ENCODE measurements at regions not wholly inside any gene's neighbourhood (a gene's known extent, or its start where the extent isn't known, plus 50 kb on each side); places are given as distances from the start of the nearest gene placed in this dataset.
"Not testable (repeated sequence)": the region's sequence is repeated elsewhere in the genome, so short reads cannot be mapped to it uniquely, and the experiment has no call there.

- no peak for DNase-seq (ENCODE audit: low read depth in 2 of 2)
Observed at GRCh38 chr20:19868441-19868840, 110.4 kb downstream of the RIN2 start.

- no peak for DNase-seq (ENCODE audit: low read depth in 2 of 2)
Observed at GRCh38 chr20:19872001-19872400, 113.9 kb downstream of the RIN2 start.

- DNase-seq (ENCODE audit: low read depth in 2 of 2): no peak
Observed at GRCh38 chr20:19874040-19874727, 116.1 kb downstream of the RIN2 start.

GRCh38 chr20:19875376-19876221, 117.5 kb downstream of the RIN2 start:
- DNase-seq (ENCODE audit: low read depth in 2 of 2): no peak

GRCh38 chr20:19876828-19877460, 118.9 kb downstream of the RIN2 start:
- no peak for DNase-seq (ENCODE audit: low read depth in 2 of 2)

- DNase-seq (ENCODE audit: low read depth in 2 of 2): not testable (repeated sequence)
Observed at GRCh38 chr20:19879874-19880255, 121.8 kb downstream of the RIN2 start.

- no peak for DNase-seq (ENCODE audit: low read depth in 2 of 2)
Observed at GRCh38 chr20:19880256-19881079, 122.4 kb downstream of the RIN2 start.

GRCh38 chr20:19881080-19881840, 123.2 kb downstream of the RIN2 start:
- no peak for DNase-seq (ENCODE audit: low read depth in 2 of 2)

GRCh38 chr20:19881990-19882389, 123.9 kb downstream of the RIN2 start:
- DNase-seq (ENCODE audit: low read depth in 2 of 2): no peak

- DNase-seq (ENCODE audit: low read depth in 2 of 2): no peak
Observed at GRCh38 chr20:19882446-19882845, 124.4 kb downstream of the RIN2 start.

GRCh38 chr20:19883501-19883900, 125.4 kb downstream of the RIN2 start:
- no peak for DNase-seq (ENCODE audit: low read depth in 2 of 2)

GRCh38 chr20:19885594-19885938, 127.5 kb downstream of the RIN2 start:
- DNase-seq (ENCODE audit: low read depth in 2 of 2): no peak

- DNase-seq (ENCODE audit: low read depth in 2 of 2): no peak
Observed at GRCh38 chr20:19885939-19886660, 128.0 kb downstream of the RIN2 start.

- no peak for DNase-seq (ENCODE audit: low read depth in 2 of 2)
Observed at GRCh38 chr20:19886661-19887288, 128.7 kb downstream of the RIN2 start.

- no peak for DNase-seq (ENCODE audit: low read depth in 2 of 2)
Observed at GRCh38 chr20:19887556-19888268, 129.4 kb upstream of the NAA20 start.

GRCh38 chr20:19888269-19888671, 128.9 kb upstream of the NAA20 start:
- no peak for DNase-seq (ENCODE audit: low read depth in 2 of 2)

- DNase-seq (ENCODE audit: low read depth in 2 of 2): no peak
Observed at GRCh38 chr20:19889011-19889953, 127.9 kb upstream of the NAA20 start.

GRCh38 chr20:19890445-19891051, 126.6 kb upstream of the NAA20 start:
- DNase-seq (ENCODE audit: low read depth in 2 of 2): no peak

Data from stimulated activated CD4-positive, alpha-beta T cell treated with anti-CD3 and anti-CD28 coated beads, Interleukin-12 subunit alpha, Interleukin-12 subunit beta, amount 100 ng/mL, for 24 hours (primary cell).